Thyroid gland (tissue), 4 donors: ENCODE measurements at regions not wholly inside any gene's neighbourhood (a gene's known extent, or its start where the extent isn't known, plus 50 kb on each side); places are given as distances from the start of the nearest gene placed in this dataset.

Experiments
- POLR2A ChIP-seq, 2 donors: fragments of 450-650 bp; IDR thresholded peaks; one replicate each; pipeline ENCODE4 v1.6.1; 2017; ENCODE audit warnings: antibody characterized with exemption in 2 of 2, mild to moderate bottlenecking in 2 of 2, moderate library complexity in 1 of 2
- TF ChIP-seq, protein P1 (sequence below), 6 experiments: fragments of 200-600 bp in 3 of 6; fragments of 450-650 bp in 3 of 6; sonication (generic) in 3 of 6; IDR thresholded peaks; one replicate each; pipeline ENCODE4 v1.5.1; 2016 to 2019; ENCODE audit warnings: antibody characterized with exemption in 6 of 6, mild to moderate bottlenecking in 2 of 6, inconsistent platforms in 1 of 6, moderate library complexity in 1 of 6

DNA sequence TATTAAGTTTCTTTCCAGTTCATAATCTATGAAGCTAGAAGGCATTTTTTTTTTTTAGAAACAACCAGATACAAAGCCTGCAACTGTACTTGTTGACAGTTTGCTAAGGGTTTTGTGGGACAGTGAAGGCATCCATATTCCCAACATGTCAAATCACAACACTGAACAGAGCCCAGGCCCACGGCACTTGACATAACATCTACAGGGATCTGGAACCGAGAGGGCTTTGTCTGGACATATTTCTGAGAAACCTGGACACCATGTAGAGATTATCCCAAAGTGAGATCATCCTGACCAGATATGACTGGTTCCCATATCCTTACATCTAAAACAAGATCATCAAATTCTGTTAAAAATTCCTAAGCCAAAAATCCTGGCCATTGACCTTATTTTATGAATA is 336.3 kb downstream of the ACTL7B start:
- no peak for TF ChIP-seq POLR2A (IDR thresholded peaks at IDR 0.05)
- TF ChIP-seq, protein P1, sequence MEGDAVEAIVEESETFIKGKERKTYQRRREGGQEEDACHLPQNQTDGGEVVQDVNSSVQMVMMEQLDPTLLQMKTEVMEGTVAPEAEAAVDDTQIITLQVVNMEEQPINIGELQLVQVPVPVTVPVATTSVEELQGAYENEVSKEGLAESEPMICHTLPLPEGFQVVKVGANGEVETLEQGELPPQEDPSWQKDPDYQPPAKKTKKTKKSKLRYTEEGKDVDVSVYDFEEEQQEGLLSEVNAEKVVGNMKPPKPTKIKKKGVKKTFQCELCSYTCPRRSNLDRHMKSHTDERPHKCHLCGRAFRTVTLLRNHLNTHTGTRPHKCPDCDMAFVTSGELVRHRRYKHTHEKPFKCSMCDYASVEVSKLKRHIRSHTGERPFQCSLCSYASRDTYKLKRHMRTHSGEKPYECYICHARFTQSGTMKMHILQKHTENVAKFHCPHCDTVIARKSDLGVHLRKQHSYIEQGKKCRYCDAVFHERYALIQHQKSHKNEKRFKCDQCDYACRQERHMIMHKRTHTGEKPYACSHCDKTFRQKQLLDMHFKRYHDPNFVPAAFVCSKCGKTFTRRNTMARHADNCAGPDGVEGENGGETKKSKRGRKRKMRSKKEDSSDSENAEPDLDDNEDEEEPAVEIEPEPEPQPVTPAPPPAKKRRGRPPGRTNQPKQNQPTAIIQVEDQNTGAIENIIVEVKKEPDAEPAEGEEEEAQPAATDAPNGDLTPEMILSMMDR (IDR thresholded peaks at IDR 0.05): no peak
